TTC549 (cell line): ENCODE measurements at regions not wholly inside any gene's neighbourhood (a gene's known extent, or its start where the extent isn't known, plus 50 kb on each side); places are given as distances from the start of the nearest gene placed in this dataset.
"Not testable (repeated sequence)": the region's sequence is repeated elsewhere in the genome, so short reads cannot be mapped to it uniquely, and the experiment has no call there.

ENCODE experiments used
- FAIRE-seq: peaks from 2 replicates; lab custom pipeline; 2012; peaks lifted over from hg19 to GRCh38; lab: Jason Lieb, UNC

DNA sequence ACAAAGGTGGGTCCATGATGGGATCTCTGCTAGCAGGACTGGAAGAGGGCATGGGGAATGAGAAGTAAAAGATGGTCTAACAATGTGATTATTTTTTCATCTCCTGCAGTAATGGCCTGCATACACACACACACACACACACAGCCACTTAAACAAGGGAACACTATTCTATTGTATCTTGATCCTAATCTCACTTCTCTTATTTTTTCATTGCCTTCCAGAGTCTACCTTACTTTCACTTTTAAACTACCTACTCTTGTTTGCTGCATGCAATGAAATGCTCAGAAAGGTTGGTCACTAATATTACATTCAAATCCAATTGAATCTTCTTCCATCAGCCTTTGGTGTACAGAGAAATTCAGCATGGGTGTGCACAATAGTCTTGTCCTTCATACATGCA is 853.8 kb downstream of the IGSF11 start:
- FAIRE-seq = no peak

DNA sequence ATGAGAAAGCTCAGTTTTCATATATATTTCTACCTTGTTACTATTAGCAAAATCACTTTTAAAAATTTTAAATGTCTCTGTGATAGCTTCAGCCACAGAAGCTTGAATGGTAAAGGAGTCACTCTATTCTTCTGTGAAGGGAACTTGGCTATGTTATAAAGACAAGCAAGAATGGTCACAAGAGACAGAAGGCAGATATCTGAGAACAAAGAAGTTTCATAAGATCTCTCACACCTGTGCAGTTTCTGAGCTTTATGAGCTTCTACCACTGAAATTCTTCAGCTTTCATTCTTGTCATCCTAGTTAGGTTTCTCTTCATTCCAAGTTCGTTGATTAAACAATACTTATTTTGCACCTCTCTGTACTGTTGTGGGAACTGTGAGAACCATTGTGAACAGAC is 853.4 kb downstream of the IGSF11 start:
- no peak for FAIRE-seq

DNA sequence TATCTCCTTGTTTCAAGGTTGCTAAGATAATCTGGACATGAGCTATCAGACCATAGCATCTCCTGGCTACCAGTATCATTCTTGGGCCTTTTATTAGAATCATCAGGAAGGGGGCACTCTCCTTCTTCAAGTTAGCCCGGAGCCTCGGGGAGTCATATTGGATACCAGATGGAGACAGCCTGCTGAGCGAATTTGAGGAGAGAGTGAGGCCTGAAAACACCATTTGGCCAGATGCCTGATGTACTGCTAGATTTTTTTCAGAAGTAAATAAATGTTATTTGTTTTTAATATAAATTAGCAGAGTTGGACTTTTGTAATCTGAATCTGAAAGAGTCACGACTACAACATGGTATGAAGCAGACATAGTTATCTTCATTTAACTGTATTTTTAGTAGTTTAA is 848.6 kb downstream of the IGSF11 start:
- no peak for FAIRE-seq

DNA sequence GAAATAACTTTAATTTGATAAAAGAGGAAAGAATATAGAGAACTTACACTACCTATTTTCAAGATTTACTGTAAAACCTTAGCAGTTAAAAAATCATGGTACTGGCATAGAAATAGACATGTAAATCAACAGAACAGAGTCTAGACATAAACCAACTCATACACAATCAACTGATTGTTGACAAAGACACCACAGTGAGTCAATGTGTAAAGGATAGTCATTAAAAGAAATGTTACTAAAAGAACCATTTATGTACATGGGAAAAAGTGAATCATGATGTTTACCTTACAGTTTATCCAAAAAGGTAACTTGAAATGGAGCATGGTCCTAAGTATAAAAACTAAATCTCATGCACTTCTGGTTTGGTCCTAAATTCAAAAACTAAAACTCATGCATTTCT is 847.4 kb downstream of the IGSF11 start:
- no peak for FAIRE-seq

DNA sequence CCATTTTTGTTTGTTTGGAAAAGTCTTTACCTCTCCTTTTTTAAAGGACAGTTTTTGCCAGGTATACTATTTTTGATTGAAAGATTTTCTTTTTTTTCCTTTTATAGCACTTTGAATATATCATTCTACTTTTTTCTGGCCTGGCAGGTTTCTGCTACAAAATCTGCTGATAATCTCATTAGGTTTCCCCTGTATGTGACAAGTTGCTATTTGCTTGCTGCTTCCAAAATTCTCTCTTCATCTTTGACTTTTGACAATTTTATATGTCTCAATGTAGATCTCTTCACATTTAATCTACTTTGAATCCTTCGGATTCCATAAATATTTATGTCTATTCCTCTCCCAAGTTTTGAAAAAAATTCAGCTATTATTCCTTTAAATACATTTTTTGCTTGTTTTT is 838.5 kb downstream of the IGSF11 start:
- no peak for FAIRE-seq

DNA sequence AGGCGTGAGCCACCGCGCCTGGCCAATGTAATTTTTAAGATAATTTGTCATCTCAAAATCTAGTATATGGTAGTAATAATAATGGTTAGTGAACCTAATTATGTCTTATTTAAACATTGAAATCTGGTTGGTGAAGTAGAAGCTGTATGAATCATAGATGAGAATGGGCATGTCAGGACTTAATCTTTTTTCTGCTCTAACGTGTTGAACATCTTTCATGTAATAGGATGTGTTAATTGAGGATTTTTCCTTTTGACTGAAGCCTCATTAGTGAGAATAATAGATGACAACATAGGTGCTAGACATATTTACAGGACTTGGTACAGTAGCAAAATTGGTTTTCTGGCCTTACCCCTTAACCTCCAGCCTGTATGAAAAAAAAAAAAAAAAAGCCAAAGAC is 835.6 kb downstream of the IGSF11 start:
- FAIRE-seq = no peak

DNA sequence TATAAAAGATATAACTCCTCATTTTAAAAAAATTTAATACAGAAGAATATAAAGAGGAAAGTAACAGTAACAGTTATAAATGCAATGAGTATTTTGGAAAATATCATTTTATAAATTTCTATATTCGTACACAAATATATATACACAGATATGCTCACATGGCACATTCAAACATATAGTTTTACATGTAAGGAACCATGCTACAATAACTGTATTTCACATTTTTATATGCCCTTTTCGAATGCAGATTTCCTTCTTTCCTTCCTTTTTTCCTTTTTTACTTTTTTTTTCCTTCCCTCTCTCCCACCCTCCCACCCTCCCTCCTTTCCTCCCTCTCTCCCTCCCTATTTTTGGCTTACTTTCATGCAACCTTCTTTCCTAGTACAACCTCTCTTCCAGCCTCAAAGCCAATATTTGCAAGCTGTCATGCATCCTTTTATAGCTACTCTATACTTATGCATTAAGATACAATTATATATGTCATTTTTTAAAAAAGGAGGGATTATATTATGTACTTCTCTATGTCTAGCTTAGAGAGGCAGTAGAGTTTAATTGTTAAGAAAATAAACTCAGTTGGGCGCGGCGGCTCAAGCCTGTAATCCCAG is 830.5 kb downstream of the IGSF11 start:
- no peak for FAIRE-seq

DNA sequence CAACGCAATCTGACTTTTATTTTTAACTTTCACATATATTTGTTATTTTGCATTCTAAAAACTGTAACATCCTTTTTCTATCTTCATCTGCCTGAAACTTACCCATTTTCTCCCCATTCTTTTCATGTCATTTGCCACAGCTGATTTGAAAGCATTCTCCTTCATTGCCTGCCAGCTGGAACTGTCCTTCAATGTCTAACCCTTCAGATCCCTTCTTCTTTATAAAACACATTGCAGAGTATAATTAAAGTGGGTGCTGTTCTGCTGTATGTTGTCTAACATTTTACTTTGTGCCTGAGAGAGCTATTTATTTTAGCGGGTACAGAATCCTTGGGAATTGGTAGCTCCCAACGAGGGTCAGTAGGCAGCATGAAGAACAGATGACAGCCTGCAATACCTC is 827.4 kb downstream of the IGSF11 start:
- FAIRE-seq = no peak

DNA sequence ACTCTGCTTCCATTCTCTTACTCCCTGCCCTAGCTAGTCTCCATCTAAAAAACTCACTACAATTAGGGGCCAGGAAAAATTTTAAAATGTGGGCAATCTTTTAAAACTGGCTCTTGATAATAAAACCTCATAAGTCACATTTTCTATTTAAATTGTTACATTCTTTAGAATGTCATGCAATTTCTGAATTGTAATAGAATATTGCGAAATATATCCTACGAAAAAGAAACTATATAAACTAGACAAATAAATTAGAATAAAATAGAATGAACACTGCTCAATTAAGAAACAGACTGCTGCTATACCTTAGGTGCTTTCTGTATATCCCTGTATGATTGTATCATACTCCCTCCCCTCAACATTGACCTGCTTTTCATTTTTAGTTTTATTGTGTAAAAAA is 826.0 kb downstream of the IGSF11 start:
- FAIRE-seq = no peak

DNA sequence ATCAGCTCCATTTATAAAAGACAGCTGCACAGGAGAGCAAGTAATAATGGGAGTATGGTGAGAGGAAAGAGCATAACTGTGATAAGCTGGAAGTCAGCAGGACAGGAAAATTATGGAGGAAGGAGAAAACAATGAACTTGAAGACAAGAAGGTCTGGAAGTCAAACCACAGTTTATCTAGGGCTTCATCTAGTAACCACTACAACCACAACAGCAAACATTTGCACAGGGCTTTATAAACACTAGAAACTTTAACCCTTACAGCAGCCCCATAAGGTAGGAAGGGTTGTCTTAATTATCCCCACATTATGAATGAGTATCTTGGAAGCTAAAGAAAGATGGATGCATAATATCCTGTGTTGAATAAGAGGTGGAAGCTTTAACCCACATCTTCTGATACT is 820.8 kb downstream of the IGSF11 start:
- no peak for FAIRE-seq

DNA sequence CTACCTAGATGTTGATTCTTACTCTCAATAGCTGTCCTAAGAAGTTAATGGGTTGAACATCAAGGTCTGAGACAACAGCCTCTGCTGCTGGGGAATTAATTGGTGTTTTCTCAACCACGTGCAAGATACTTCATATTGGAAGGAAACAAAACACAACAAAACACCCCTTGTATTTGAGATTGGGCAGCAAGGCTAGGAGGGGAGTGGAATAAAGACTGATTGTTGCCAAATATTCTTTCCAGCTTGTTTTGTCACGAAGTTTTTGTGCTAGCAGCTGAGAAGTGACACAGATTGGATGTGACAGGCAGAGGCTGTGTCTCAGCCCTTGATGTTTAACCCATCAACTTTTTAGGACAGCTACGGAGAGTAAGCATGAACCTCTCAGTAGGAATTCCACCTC is 808.4 kb downstream of the IGSF11 start:
- FAIRE-seq = no peak

DNA sequence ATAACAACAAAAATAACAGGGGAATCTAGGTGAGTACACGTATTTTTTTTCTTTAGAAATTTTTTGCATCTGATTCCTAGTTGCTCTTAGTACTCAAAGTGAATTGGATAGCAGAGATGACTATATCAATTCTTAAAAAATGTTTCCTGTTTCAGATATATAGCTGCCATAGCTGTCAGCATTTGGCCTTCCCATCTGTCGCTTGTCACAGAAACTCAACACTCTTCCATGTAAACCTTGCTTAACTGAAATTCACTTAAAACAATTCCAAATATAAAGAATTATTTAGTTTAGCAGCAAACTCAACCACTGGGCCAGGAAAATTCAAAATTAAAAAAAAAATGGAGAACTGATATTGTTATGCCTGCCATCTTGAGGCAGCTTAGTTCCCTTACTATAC is 807.5 kb downstream of the IGSF11 start:
- no peak for FAIRE-seq

DNA sequence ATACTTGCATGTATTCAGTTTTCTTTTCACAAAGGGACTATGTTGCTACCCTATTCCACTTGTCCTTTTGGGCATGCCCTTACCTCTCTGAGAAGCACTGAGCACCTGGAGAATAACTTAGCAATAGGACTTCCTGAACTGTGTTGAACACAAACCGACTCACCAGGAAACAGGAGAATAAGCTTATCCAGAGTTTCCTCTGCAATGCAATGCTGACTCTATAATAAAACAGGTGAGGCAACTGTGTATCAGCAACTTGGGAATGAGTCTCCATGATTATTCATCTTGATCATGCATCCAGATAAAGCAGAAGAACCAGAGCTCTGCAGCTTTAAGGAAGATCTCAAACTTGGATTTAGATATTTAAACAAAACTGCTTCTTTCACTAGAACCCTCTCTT is 806.5 kb downstream of the IGSF11 start:
- FAIRE-seq = no peak

DNA sequence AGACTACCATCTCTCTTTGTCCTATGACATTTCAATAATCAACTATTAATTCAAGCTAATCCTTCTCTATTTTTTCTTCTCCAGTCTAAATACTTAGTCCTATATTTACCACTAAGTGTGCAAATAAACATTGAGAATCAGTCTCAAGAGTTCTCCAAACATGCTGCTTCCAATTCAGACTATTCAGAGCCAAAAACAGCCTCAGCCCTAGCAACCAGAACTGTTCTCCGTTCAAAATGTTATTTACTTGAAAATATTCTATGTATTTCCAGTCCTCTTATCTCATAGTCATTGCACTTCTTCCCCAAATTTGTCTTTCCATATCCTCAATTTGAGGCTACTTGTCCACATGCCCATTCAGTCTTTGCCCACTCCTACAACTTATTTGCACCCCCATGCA is 805.5 kb downstream of the IGSF11 start:
- no peak for FAIRE-seq

DNA sequence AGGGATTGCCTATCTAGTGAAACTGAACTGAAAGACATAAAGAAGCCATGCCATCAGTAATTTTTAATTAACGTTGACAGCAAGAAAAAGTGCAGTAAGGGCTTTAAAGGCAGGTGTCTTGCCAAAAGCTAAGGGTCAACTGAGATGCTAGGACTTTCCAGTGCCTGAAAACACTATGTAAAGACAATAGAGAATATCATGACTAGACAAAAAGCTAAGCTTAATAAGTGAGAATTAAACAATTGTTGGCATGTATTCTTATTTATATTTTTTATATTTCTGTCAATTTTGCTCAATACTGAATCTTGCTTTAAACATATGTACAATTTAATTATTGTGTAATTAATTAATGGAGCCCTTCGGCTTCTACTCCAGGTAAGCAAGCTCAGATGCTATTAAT is 803.1 kb downstream of the IGSF11 start:
- FAIRE-seq = no peak

DNA sequence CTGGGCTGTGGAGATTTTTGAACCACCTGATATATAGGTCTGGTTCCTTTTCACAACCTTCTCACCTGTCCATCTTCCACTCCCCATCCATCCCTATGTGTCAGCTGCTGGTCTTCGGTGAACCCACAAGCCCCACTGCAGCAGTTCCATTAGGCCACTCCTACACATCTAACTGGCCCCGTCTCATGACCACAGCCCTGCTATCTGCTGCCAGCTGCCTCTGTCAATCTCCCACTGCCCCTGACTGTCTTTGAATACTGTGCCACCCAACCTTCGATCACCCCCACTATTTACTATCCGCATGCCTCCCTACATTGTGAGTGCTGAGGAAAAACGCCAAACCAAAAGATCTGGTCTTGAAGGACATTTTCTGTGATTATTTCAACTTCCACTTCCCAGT is 795.4 kb downstream of the IGSF11 start:
- FAIRE-seq = no peak

DNA sequence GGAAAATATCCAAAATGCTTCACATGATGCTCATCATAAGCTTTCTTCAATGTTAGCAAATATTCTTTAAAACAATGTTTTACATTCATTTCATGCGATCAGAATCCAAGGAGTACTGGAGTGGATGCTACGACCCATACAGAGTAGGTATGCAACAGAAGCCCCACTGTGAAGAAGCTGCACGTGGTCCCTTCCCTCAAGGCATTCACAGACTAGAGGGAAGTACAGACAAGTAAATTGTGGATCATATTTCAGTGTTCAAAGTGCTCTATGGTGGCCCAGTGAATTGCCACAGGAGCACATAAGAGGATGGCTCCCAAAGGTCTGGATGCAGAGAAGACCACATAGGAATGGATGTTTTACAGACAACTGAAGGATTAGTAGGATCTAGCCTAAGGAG is 789.9 kb downstream of the IGSF11 start:
- no peak for FAIRE-seq

DNA sequence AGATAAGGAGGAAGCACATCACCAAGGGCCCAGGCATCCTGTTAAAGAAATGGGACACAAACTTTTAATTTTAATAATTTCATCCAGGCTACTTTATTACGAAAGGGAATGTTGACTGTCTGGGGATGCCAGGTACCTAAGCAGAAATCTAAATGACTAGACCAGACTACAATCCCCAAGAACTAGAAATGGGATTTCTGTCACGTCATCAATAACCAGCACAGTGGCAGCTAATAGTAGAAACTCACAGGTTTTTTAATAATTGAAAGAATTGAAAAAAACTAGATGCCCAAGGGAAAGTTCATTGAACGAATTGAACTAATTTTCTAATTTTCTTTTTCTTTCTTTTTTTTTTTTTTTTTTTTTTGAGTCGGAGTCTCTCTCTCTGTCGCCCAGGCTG is 789.3 kb downstream of the IGSF11 start:
- FAIRE-seq = no peak

DNA sequence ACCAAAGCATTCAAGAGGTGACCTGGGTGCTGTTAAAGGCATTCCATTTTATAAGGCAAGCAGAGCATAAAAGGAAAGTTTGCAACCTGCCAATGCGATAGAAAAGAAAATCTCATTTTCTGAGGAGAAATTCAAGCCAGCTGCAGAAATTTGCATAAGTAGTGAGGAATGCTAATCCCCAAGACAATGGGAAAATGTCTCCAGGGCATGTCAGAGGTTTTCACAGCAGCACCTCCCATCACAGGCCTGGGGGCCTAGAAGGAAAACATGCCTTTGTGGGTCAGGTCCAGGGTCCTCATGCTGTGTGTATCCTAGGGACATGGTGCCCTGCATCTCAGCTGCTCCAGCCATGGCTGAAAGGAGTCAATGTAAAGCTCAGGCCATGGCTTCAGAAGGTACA is 775.8 kb downstream of the IGSF11 start:
- FAIRE-seq = not testable (repeated sequence)

DNA sequence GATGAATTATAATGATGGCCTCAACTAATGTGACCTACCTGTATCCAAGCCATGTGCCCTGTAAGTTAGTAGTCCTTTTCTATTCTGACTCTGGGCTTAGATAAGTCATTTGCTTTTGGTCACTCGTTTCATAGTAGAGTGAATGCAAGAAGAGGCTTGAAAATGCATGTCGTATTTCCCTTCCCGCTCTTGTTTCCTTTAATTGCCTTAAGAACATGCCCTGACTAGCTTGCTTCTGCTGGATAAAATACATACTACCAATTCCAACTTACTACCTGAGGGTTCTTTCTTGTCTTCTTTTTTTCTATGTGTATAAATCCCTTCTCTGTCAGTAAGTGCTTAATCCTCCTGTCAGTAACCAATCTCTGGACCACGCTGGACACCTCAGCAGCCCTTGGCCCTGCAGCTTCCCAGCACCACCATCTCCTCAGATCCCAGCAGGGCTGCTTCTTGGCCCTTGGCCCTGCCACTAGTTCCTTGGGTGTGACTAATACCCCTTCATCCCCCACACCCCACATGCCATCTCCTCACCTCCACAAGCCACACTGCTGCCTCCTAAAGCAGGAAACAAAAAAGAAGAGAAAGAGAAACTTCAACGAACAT is 771.7 kb downstream of the IGSF11 start:
- FAIRE-seq = no peak

DNA sequence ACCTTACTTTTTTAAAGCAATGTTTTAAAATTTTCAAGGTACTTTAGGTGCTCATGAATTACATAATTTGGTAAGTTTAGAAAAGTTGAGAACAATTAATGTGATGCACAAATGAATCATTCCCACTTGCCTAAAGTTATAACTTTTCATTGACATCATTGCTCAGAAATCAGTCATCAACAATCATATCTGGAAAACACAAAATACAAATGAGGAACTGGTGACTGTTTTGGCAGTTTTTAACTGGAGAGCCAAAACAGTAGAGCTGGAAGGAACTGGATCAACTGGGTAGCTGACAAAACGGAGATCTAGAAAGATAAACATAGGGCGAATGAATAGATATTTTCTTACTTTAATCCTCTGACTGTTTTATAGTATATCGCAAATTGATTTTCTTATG is 767.1 kb downstream of the IGSF11 start:
- no peak for FAIRE-seq

DNA sequence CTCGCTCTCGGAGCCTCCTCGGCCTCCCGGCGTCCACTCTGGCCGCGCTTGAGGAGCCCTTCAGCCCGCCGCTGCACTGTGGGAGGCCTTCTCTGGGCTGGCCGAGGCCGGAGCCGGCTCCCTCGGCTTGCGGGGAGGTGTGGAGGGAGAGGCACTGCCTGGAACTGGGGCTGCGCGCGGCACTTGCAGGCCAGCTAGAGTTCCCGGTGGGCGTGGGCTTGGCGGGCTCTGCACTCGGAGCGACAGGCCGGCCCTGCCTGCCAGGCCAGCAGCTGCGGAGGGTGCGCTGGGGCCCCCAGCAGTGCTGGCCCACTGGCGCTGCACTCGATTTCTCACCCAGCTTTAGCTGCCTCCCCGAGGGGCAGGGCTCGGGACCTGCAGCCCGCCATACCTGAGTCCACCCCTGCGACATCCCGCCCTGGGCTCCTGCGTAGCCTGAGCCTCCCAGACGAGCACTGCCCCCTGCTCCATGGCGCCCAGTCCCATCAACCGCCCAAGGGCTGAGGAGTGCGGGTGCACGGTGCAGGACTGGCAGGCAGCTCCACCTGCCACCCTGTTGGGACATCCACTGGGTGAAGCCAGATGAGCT is 765.0 kb downstream of the IGSF11 start:
- no peak for FAIRE-seq

DNA sequence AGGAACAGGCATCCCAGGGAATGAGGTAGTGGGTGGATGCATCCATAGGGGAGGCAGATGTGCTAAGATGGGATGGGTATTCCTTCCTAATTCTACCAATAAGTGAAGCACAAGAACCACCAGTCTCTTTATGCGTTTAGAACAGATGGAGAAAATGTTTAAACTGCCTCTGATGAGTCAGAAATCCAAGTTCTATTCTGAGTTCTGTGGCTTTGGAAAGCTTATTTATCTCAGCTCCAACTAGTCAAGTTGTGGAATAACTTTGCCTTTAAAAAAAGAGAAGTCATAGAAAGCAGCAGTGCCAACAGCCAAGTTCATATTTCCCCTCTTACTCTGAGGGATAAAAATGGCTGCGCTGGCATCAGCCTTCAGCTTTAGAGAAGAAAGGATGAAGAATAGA is 761.7 kb downstream of the IGSF11 start:
- no peak for FAIRE-seq

DNA sequence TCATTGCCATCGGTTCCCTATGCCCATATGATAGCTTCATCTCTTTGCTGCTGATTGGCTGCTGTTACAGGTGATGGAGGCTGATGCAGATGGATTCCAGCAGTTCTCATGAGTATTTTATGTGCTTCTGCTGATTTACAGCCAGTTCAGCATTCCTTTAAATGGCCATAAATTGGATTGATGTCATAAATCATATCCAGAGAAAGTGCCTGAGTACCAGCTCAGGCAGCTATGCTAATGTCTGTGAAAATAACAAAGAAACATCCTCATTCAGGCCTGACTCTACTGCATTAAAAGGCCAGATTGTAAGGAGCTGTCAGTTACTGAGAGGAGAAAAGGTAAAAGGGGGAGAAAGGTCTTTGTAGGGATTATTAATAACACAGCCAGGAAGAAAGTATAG is 756.8 kb downstream of the IGSF11 start:
- FAIRE-seq = no peak
